ENCODE measurements at regions not wholly inside any gene's neighbourhood (a gene's known extent, or its start where the extent isn't known, plus 50 kb on each side); places are given as distances from the start of the nearest gene placed in this dataset.

GRCh38 chr16:85370881-85371651, 242.1 kb upstream of the GSE1 start:
- DNase-seq (ENCODE audit: low read depth, low spot score) (no peak), ATAC-seq (no peak)
- POLR2A ChIA-PET = no interaction called here
- H3K27me3 ChIP-seq (ENCODE audit: control insufficient read depth, insufficient read depth, low read length) = no peaks in the 10 kb centered on the region
- no TSS peak for BruUV-seq (replicated peaks)
- peaks cover 10% of the 10 kb centered on the region for H3K4me1 ChIP-seq (ENCODE audit: control insufficient read depth, insufficient read depth, low read length)
- H3K36me3 ChIP-seq (ENCODE audit: control insufficient read depth, insufficient read depth, low read length) = no peaks in the 10 kb centered on the region
- intact Hi-C loops (cut with micrococcal nuclease; ENCODE audit: unreplicated experiment) = no loop called here
- in situ Hi-C loops (cut with HindIII; ENCODE audit: low pct_unique_long_range_greater_than_20kb, low sequenced_read_pairs) = no loop called here
- H3K4me3 ChIP-seq (ENCODE audit: low read depth in 2 of 2, low read length in 2 of 2) = no peak overlapping the region
- no peak for TF ChIP-seq CTCF (IDR thresholded peaks at IDR 0.05)
- no peak for TF ChIP-seq SIN3A (IDR thresholded peaks at IDR 0.05; ENCODE audit: borderline replicate concordance, insufficient read depth, low read depth, low read length)
- no peak for TF ChIP-seq REST (IDR thresholded peaks at IDR 0.05; ENCODE audit: insufficient read depth in 1 of 2, low read depth in 2 of 2, low read length in 1 of 2)
- no peak for TF ChIP-seq POLR2AphosphoS5 (IDR thresholded peaks at IDR 0.05; ENCODE audit: low read depth, low read length)
- TF ChIP-seq TCF7L2 (IDR thresholded peaks at IDR 0.05; ENCODE audit: low read depth, low read length) = no peak
- H3K9me3 ChIP-seq (ENCODE audit: control insufficient read depth, insufficient read depth, low read depth, low read length) = no peaks in the 10 kb centered on the region
- CTCF ChIA-PET = interaction anchor here (0.6 kb wide), 1 partner anchor 213 kb away, joined by 3 read pairs; no protein-coding TSS in a partner anchor
- no peak overlapping the region for H3K27ac ChIP-seq (ENCODE audit: low read length)

GRCh38 chr16:85371948-85372347, 241.2 kb upstream of the GSE1 start:
- ATAC-seq = no peak
- TF ChIP-seq TCF7L2 (IDR thresholded peaks at IDR 0.05; ENCODE audit: low read depth, low read length) (no peak), CTCF (IDR thresholded peaks at IDR 0.05) (no peak), POLR2AphosphoS5 (IDR thresholded peaks at IDR 0.05; ENCODE audit: low read depth, low read length) (no peak), SIN3A (IDR thresholded peaks at IDR 0.05; ENCODE audit: borderline replicate concordance, insufficient read depth, low read depth, low read length) (no peak), REST (IDR thresholded peaks at IDR 0.05; ENCODE audit: insufficient read depth in 1 of 2, low read depth in 2 of 2, low read length in 1 of 2) (no peak)
- BruUV-seq (replicated peaks) = no TSS peak

More at GRCh38 chr16:85371948-85372347, 241.2 kb upstream of the GSE1 start:
- peaks cover 18% of the 10 kb centered on the region for H3K4me1 ChIP-seq (ENCODE audit: control insufficient read depth, insufficient read depth, low read length)
- no peak for DNase-seq (ENCODE audit: low read depth, low spot score)
- ChIA-PET CTCF (no interaction called here), POLR2A (no interaction called here)
- in situ Hi-C loops (cut with HindIII; ENCODE audit: low pct_unique_long_range_greater_than_20kb, low sequenced_read_pairs) = no loop called here
- intact Hi-C loops (cut with micrococcal nuclease; ENCODE audit: unreplicated experiment) = no loop called here
- H3K9me3 ChIP-seq (ENCODE audit: control insufficient read depth, insufficient read depth, low read depth, low read length) = no peaks in the 10 kb centered on the region
- no peak overlapping the region for H3K4me3 ChIP-seq (ENCODE audit: low read depth in 2 of 2, low read length in 2 of 2)
- H3K27ac ChIP-seq (ENCODE audit: low read length) = 0 out of 2 replicates have a peak overlapping the region, but pooled peaks have one; percentile 7
- no peaks in the 10 kb centered on the region for H3K27me3 ChIP-seq (ENCODE audit: control insufficient read depth, insufficient read depth, low read length)
- no peaks in the 10 kb centered on the region for H3K36me3 ChIP-seq (ENCODE audit: control insufficient read depth, insufficient read depth, low read length)
